NCI-H69 (cell line): ENCODE measurements at regions not wholly inside any gene's neighbourhood (a gene's known extent, or its start where the extent isn't known, plus 50 kb on each side); places are given as distances from the start of the nearest gene placed in this dataset.
"Not testable (repeated sequence)": the region's sequence is repeated elsewhere in the genome, so short reads cannot be mapped to it uniquely, and the experiment has no call there.

Source experiments
- DNase-seq: peaks from one replicate; lab custom pipeline; 2025; lab: John Stamatoyannopoulos, UW

- DNase-seq: no peak
These were observed 103.9 kb upstream of the SOX21 start for GRCh38 chr13:94816256-94816655.

GRCh38 chr13:94813920-94814475 lies 101.7 kb upstream of the SOX21 start:
- DNase-seq: no peak

- no peak for DNase-seq
These were observed 99.4 kb upstream of the SOX21 start for GRCh38 chr13:94811753-94812152.

- DNase-seq: no peak
These were observed 88.1 kb upstream of the SOX21 start for GRCh38 chr13:94800423-94800822.

GRCh38 chr13:94799299-94799698 lies 87.0 kb upstream of the SOX21 start:
- DNase-seq: no peak

- DNase-seq: no peak
These were observed 86.4 kb upstream of the SOX21 start for GRCh38 chr13:94798738-94799137.

- DNase-seq: no peak
These were observed 82.9 kb upstream of the SOX21 start for GRCh38 chr13:94795292-94795691.

GRCh38 chr13:94786246-94786645 lies 73.9 kb upstream of the SOX21 start:
- not testable (repeated sequence) for DNase-seq

- DNase-seq: no peak
These were observed 71.7 kb upstream of the SOX21 start for GRCh38 chr13:94784066-94784465.

GRCh38 chr13:94783489-94783888 lies 71.1 kb upstream of the SOX21 start:
- no peak for DNase-seq

GRCh38 chr13:94780421-94780820 lies 68.1 kb upstream of the SOX21 start:
- no peak for DNase-seq

GRCh38 chr13:94778986-94779385 lies 66.6 kb upstream of the SOX21 start:
- no peak for DNase-seq

- DNase-seq: no peak
These were observed 66.2 kb upstream of the SOX21 start for GRCh38 chr13:94778585-94778984.

- no peak for DNase-seq
These were observed 64.6 kb upstream of the SOX21 start for GRCh38 chr13:94776956-94777355.

GRCh38 chr13:94776300-94776699 lies 64.0 kb upstream of the SOX21 start:
- DNase-seq: no peak

- no peak for DNase-seq
These were observed 53.5 kb upstream of the SOX21 start for GRCh38 chr13:94765814-94766213.

- DNase-seq: no peak
These were observed 52.4 kb upstream of the SOX21 start for GRCh38 chr13:94764576-94765321.
